GM19328 (cell line): ENCODE measurements at regions not wholly inside any gene's neighbourhood (a gene's known extent, or its start where the extent isn't known, plus 50 kb on each side); places are given as distances from the start of the nearest gene placed in this dataset.
"Not testable (repeated sequence)": the region's sequence is repeated elsewhere in the genome, so short reads cannot be mapped to it uniquely, and the experiment has no call there.

Source experiments
- ATAC-seq: cut with Tn5 transposase; IDR thresholded peaks from one replicate; pipeline ENCODE4 v1.9.1; 2021; ENCODE audit warnings: mild to moderate bottlenecking, moderate library complexity; ENCODE audit not compliant: unreplicated experiment

DNA sequence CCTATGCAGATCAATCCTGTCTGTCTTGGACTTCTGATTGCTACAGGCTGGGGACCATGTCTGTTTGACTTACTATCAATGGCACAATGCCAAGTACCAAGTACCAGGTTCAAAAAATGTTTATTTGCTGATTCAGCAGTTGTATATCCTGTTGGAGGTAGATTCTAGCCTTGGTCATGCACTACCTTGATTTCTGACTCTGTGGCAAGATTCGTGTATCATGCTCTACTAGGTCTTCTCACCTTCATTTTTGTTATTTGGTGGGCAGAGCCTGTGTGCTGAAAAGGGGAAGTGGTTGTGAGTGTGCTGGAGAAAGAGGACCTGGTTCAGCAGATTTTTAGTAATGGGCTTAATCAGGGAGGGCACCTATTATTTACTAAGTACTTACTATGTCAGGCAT, 192.4 kb upstream of the MYLIP start:
- ATAC-seq: peak; percentile 77

DNA sequence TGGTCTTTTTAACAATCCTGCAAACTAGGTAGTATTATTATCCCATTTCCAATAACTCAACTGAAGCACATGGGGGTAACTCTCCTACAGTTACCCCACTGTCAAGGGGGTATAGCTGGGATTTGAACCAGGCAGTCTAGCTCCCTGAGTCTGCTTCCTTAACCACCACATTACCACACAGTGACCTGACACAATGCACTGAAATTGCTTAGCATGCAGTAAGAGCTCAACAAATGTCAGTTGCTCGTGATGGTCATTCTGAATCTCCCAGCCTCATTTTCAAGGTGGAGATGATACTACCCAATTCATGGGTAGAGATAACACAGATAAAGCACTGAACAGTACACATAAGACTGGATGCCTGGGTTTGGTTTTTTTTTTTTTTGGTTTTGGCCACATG, 193.2 kb upstream of the MYLIP start:
- ATAC-seq: no peak

DNA sequence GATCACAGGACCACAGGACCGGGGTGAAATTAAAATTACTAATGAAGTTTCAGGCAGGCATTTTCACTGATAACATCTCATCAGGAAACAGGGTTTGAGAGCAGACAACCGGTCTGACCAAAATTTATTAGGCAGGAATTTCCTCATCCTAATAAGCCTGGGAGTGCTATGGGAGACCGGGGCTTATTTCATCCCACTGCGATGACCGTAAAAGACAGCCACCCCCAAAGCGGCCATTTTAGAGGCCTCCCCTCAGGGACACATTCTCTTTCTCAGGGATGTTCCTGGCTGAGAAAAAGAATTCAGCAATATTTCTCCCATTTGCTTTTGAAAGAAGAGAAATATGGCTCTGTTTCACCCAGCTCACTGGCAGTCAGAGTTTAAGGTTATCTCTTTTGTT, 197.2 kb upstream of the MYLIP start:
- not testable (repeated sequence) for ATAC-seq

GRCh38 chr6:15930207-15930606, 198.7 kb upstream of the MYLIP start:
- no peak for ATAC-seq

- no peak for ATAC-seq
Measured at GRCh38 chr6:15929685-15930084, 199.2 kb upstream of the MYLIP start.

DNA sequence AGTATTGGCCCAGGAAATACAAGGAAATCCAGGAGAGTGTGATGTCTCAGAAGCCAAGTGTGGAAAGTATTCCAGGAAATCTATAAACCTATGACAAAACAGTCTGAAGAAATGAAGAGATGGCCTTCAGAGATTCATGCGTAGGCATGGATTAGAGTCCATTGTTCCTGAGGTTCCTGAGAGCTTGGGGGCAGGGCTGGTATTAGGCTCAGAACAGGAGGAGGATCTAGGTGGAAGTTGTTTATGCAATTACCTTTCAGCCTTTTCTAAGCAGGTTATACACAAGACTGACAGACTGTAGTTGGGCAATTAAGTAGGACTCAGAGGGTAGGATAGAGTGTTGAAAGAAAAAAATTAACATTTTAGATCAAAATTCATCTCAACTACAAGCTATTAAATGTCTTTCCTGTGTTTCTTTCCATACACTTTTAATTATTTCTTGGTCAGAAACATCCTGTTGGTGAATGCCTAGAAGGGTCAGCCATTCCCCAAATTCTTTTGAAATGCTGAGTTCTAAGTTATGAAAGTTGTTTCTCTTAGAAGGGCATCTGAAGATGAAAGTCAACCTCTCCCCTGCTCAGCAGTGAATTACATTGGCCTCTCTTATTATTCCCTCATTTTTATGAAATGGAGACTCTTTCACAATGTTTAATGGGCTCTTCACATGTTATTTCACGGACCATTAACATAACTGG, 201.2 kb upstream of the MYLIP start:
- no peak for ATAC-seq

DNA sequence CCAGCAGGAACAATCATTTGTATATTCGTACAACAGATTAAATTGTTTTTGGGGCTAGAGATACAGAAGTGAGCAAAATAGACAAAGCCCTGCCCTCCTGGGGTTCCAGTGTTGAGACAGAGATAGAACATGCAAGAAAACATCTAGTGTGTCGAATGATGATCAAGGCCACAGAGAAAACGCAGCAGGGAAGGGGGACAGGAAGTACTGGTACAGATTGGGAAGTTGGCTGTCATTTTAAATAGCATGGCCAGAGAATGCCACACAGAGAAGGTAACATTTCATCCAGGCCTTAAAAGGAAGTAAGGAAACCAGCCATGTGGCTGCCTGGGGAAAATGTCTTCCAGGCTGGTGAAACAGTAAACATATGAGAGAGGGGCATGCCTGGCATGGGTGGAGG, 202.6 kb upstream of the MYLIP start:
- ATAC-seq: no peak

GRCh38 chr6:15924893-15925292, 204.0 kb upstream of the MYLIP start:
- no peak for ATAC-seq

- ATAC-seq: no peak
Measured at GRCh38 chr6:15922510-15923250, 206.2 kb upstream of the MYLIP start.

GRCh38 chr6:15921243-15921642, 207.6 kb upstream of the MYLIP start:
- no peak for ATAC-seq

DNA sequence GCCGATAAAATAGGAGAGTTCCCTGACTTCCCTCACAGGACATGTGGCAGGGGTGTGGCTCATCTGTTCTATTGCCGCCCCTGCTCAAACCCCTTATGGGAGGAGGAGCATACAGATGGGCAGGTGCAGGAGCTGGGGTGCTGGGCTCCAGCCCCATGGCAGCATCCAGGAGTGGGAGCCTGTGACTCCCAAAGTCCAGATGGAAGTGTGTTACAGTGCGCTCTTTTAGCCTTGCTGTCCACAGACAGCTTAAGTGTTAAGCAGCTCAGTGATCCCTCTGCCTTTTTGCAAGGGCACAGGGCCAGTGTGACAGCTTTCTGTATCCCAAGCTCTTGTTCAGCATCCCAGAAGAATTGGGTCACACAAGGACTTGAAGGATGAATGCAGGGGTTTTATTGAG, 212.3 kb upstream of the MYLIP start:
- no peak for ATAC-seq

DNA sequence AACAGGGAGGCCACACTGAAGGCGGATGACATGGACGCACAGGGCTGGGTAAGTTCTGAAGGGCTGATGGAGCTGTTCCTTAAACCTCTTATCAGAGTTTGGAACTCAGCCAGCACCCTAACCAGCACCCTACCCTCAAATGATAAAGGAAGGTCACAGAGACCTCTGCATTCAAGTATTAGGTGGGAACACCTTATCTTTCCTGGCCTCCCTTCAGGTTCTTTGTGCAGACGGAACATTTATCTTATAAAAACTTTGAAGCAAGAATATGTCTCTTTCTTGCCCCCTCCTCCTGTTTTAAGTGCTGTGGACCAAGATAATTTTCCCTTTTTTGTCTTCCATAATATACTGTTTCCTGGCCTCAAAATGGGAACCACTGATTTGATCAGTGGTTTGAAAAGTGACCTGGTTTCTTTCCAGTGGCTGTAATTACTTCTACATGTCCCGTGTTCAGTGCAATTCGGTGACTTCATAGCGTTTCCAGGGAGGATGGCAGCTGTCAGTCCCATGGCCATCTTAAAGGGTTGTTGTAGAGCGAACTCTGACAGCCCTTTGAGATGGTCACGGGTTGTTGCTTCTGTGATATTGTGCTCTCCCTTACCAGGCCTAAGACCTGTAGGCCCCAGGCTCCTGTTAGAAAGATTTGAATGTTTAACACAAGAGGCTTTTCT, 213.2 kb upstream of the MYLIP start:
- no peak for ATAC-seq

DNA sequence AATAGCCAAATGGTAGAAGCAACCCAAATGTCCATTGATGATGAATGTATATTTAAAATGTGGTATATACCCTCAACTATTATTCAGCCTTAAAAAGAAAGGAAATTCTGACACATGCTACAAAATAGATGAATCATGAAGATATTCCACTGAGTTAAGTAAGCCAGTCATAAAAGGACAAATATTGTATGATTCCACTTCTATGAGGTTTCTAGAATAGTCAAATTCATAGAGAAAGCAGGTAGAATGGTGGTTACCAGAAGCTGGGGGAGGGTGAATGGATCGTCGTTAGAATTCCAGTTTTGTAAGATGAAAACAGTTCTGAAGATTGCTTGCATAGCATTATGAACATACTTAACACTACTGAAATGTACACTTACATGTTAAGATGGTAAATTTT, 214.3 kb upstream of the MYLIP start:
- no peak for ATAC-seq

DNA sequence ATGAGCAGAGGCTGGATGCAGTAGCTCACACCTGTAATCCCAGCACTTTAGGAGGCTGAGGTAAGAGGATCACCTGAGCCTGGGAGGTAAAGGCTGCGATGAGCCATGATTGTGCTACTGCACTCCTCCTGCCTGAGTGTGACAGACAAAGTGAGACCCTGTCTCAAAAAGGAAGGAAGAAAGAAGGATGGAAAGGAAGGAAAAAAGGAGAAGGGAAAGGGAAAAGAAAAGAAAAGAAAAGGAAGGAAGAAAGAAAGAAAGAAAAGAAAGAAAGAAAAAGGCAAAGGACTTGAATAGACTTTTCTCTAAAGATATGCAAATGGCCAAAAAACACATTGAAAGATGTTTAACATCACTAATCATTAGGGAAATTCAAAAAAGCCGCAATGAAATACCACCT, 215.3 kb upstream of the MYLIP start:
- ATAC-seq: no peak

GRCh38 chr6:15912505-15913400, 216.1 kb upstream of the MYLIP start:
- no peak for ATAC-seq

- ATAC-seq: no peak
Measured at GRCh38 chr6:15911753-15912504, 217.0 kb upstream of the MYLIP start.

DNA sequence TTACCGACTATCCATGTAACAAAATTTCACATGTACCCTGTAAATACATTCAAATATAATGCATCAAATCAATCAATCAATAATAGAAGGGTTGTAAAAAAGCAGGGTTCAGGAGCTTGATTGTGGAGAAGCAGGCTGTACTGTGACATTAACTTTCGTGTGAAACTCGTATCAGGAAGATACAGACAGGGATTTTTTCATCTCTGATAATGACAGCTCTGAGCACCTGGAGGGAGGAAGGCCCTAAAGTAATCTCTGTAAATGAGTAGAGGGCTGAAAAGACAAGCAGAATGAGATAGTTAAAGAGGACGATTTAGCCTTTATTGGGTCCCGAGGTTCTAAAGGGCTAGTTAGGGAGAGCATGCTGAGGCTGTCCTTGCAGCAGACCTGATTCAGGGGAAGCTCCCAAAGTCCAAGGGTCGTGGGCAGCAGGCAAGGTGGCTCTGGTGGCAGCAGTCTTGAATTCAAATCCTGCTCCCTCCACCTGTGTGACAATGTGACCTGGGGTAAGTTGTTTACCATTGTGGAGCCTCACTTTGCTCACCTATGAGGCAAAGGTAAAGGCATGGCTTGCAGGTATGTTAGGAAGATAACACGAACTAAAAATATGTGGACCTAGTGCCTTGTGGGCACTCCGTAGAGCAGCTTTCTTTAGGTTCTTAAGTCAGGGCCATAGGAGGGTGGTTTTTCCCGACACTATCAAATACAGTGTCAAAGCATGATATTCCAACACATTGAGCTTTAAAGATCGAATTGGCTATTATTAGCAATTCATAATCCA, 219.4 kb upstream of the MYLIP start:
- ATAC-seq: no peak

GRCh38 chr6:15908871-15909270, 220.0 kb upstream of the MYLIP start:
- ATAC-seq: no peak

DNA sequence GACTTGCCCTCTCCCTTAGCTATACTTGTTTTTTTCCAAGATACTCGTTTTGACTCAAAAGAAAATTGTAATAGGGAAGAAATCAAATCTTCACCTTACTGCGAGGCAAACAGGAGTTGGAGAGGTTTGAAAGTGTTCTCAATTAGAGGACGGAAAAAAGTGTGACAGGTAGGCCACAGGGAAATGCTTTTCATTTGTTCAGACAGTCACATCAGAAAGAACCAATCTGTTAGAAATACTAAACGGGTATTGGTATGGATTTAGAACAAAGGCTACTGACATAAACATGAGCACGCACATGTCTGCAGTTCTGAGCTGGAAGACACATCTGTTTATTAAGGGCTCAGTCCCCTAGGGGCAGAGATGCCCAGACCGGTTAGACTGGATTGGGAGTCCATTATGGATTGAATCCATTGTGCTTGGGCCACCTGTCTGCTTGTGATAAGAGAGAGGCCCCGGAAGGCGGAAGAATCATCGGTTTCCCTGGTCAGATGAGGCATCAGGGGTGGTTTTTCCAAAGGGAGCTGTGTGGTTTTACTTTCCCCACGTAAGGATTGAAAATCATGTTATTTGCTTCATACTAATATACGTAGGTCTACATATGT, 220.9 kb upstream of the MYLIP start:
- no peak for ATAC-seq
